ENCODE measurements at regions not wholly inside any gene's neighbourhood (a gene's known extent, or its start where the extent isn't known, plus 50 kb on each side); places are given as distances from the start of the nearest gene placed in this dataset.

DNA sequence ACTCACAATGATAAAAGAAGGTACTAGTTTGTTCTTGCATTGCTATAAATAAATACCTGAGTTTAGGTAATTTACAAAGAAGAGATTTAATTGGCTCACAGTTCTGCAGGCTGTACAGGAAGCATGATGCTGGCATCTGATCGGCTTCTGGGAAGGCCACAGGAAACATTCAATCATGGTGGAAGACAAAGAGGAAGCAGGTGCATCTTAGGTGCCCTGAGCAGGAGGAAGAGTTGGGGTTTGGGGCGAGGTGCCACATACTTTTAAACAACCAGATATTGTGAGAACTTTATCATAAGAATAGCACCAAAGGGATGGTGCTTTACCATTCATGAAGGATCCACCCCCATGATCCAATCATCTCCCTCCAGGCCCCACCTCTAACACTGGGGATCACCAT is 752.6 kb upstream of the FLRT2 start:
- Histone ChIP-seq H3K36me3 (ENCODE audit: insufficient read depth) (no peaks in the 10 kb centered on the region), H3F3A (replicated peaks; ENCODE audit: low read depth) (no peaks in the 10 kb centered on the region), H3K27me3 (ENCODE audit: insufficient read depth) (no peaks in the 10 kb centered on the region), H3K79me2 (replicated peaks; ENCODE audit: insufficient read depth) (no peaks in the 10 kb centered on the region), H3K4me2 (no peak overlapping the region), H3K9me2 (ENCODE audit: insufficient read depth) (peaks cover 9% of the 10 kb centered on the region), H2AFZ (no peak overlapping the region), H3K27ac (ENCODE audit: low read depth) (no peak overlapping the region), H4K20me1 (replicated peaks; ENCODE audit: insufficient read depth) (no peaks in the 10 kb centered on the region), H3K4me1 (ENCODE audit: insufficient read depth) (no peaks in the 10 kb centered on the region), H3K4me3 (no peak overlapping the region)
- Mint-ChIP-seq H3K36me3 (ENCODE audit: low read depth) (no peaks in the 10 kb centered on the region), H3K4me1 (no peaks in the 10 kb centered on the region), H3K4me3 (no peak overlapping the region), H3K27ac (no peak overlapping the region), H3K27me3 (ENCODE audit: insufficient read depth, low read depth, poor library complexity) (no peaks in the 10 kb centered on the region), H3K9me3 (no peaks in the 10 kb centered on the region)
- no peak for TF ChIP-seq CREB1 (CRISPR knock-in tag; IDR thresholded peaks at IDR 0.05; ENCODE audit: low read depth)
- no peak for TF ChIP-seq JUNB (IDR thresholded peaks at IDR 0.05; ENCODE audit: unreplicated experiment)
- no peak for TF ChIP-seq NANOG (IDR thresholded peaks at IDR 0.05; ENCODE audit: borderline replicate concordance)
- TF ChIP-seq EZH2 (IDR thresholded peaks at IDR 0.05; ENCODE audit: low read depth, unreplicated experiment), result no peak
- TF ChIP-seq ZNF114 (CRISPR knock-in tag; IDR thresholded peaks at IDR 0.05), result no peak
- TF ChIP-seq, protein P1, sequence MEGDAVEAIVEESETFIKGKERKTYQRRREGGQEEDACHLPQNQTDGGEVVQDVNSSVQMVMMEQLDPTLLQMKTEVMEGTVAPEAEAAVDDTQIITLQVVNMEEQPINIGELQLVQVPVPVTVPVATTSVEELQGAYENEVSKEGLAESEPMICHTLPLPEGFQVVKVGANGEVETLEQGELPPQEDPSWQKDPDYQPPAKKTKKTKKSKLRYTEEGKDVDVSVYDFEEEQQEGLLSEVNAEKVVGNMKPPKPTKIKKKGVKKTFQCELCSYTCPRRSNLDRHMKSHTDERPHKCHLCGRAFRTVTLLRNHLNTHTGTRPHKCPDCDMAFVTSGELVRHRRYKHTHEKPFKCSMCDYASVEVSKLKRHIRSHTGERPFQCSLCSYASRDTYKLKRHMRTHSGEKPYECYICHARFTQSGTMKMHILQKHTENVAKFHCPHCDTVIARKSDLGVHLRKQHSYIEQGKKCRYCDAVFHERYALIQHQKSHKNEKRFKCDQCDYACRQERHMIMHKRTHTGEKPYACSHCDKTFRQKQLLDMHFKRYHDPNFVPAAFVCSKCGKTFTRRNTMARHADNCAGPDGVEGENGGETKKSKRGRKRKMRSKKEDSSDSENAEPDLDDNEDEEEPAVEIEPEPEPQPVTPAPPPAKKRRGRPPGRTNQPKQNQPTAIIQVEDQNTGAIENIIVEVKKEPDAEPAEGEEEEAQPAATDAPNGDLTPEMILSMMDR (conservative IDR thresholded peaks at IDR 0.05; ENCODE audit: low read depth in 2 of 2), result no peak
- TF ChIP-seq, protein P2, sequence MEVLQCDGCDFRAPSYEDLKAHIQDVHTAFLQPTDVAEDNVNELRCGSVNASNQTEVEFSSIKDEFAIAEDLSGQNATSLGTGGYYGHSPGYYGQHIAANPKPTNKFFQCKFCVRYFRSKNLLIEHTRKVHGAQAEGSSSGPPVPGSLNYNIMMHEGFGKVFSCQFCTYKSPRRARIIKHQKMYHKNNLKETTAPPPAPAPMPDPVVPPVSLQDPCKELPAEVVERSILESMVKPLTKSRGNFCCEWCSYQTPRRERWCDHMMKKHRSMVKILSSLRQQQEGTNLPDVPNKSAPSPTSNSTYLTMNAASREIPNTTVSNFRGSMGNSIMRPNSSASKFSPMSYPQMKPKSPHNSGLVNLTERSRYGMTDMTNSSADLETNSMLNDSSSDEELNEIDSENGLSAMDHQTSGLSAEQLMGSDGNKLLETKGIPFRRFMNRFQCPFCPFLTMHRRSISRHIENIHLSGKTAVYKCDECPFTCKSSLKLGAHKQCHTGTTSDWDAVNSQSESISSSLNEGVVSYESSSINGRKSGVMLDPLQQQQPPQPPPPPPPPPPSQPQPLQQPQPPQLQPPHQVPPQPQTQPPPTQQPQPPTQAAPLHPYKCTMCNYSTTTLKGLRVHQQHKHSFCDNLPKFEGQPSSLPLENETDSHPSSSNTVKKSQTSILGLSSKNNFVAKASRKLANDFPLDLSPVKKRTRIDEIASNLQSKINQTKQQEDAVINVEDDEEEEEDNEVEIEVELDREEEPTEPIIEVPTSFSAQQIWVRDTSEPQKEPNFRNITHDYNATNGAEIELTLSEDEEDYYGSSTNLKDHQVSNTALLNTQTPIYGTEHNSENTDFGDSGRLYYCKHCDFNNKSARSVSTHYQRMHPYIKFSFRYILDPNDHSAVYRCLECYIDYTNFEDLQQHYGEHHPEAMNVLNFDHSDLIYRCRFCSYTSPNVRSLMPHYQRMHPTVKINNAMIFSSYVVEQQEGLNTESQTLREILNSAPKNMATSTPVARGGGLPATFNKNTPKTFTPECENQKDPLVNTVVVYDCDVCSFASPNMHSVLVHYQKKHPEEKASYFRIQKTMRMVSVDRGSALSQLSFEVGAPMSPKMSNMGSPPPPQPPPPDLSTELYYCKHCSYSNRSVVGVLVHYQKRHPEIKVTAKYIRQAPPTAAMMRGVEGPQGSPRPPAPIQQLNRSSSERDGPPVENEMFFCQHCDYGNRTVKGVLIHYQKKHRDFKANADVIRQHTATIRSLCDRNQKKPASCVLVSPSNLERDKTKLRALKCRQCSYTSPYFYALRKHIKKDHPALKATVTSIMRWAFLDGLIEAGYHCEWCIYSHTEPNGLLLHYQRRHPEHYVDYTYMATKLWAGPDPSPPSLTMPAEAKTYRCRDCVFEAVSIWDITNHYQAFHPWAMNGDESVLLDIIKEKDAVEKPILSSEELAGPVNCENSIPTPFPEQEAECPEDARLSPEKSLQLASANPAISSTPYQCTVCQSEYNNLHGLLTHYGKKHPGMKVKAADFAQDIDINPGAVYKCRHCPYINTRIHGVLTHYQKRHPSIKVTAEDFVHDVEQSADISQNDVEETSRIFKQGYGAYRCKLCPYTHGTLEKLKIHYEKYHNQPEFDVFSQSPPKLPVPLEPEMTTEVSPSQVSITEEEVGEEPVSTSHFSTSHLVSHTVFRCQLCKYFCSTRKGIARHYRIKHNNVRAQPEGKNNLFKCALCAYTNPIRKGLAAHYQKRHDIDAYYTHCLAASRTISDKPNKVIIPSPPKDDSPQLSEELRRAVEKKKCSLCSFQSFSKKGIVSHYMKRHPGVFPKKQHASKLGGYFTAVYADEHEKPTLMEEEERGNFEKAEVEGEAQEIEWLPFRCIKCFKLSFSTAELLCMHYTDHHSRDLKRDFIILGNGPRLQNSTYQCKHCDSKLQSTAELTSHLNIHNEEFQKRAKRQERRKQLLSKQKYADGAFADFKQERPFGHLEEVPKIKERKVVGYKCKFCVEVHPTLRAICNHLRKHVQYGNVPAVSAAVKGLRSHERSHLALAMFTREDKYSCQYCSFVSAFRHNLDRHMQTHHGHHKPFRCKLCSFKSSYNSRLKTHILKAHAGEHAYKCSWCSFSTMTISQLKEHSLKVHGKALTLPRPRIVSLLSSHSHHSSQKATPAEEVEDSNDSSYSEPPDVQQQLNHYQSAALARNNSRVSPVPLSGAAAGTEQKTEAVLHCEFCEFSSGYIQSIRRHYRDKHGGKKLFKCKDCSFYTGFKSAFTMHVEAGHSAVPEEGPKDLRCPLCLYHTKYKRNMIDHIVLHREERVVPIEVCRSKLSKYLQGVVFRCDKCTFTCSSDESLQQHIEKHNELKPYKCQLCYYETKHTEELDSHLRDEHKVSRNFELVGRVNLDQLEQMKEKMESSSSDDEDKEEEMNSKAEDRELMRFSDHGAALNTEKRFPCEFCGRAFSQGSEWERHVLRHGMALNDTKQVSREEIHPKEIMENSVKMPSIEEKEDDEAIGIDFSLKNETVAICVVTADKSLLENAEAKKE (CRISPR knock-in tag; IDR thresholded peaks at IDR 0.05), result no peak
- TF ChIP-seq, protein P3, sequence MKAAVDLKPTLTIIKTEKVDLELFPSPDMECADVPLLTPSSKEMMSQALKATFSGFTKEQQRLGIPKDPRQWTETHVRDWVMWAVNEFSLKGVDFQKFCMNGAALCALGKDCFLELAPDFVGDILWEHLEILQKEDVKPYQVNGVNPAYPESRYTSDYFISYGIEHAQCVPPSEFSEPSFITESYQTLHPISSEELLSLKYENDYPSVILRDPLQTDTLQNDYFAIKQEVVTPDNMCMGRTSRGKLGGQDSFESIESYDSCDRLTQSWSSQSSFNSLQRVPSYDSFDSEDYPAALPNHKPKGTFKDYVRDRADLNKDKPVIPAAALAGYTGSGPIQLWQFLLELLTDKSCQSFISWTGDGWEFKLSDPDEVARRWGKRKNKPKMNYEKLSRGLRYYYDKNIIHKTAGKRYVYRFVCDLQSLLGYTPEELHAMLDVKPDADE (IDR thresholded peaks at IDR 0.05), result no peak
- TF ChIP-seq, protein P4, sequence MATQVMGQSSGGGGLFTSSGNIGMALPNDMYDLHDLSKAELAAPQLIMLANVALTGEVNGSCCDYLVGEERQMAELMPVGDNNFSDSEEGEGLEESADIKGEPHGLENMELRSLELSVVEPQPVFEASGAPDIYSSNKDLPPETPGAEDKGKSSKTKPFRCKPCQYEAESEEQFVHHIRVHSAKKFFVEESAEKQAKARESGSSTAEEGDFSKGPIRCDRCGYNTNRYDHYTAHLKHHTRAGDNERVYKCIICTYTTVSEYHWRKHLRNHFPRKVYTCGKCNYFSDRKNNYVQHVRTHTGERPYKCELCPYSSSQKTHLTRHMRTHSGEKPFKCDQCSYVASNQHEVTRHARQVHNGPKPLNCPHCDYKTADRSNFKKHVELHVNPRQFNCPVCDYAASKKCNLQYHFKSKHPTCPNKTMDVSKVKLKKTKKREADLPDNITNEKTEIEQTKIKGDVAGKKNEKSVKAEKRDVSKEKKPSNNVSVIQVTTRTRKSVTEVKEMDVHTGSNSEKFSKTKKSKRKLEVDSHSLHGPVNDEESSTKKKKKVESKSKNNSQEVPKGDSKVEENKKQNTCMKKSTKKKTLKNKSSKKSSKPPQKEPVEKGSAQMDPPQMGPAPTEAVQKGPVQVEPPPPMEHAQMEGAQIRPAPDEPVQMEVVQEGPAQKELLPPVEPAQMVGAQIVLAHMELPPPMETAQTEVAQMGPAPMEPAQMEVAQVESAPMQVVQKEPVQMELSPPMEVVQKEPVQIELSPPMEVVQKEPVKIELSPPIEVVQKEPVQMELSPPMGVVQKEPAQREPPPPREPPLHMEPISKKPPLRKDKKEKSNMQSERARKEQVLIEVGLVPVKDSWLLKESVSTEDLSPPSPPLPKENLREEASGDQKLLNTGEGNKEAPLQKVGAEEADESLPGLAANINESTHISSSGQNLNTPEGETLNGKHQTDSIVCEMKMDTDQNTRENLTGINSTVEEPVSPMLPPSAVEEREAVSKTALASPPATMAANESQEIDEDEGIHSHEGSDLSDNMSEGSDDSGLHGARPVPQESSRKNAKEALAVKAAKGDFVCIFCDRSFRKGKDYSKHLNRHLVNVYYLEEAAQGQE (IDR thresholded peaks at IDR 0.05; ENCODE audit: unreplicated experiment), result no peak
- no peak for TF ChIP-seq POLR2AphosphoS5 (IDR thresholded peaks at IDR 0.05; ENCODE audit: low read depth)
- ATAC-seq, result no peak
- DNase-seq (ENCODE audit: low spot score), result no peak

Measured in GM23338 (cell line).